B cell (primary cell): ENCODE measurements at regions not wholly inside any gene's neighbourhood (a gene's known extent, or its start where the extent isn't known, plus 50 kb on each side); places are given as distances from the start of the nearest gene placed in this dataset.

ENCODE experiments used
- ATAC-seq: fragments of 200-7000 bp; cut with Tn5 transposase; one replicate; pipeline ENCODE4 v1.10.0; 2021; ENCODE audit warnings: low read depth, mild to moderate bottlenecking, moderate number of reproducible peaks, moderate library complexity
- CTCF ChIA-PET: fragments of 350-600 bp; sonication (Branson Sonifier 250); formaldehyde crosslinking; loops from one replicate; lab custom pipeline; 2021; ENCODE audit warnings: antibody characterized with exemption, inconsistent platforms; lab: Charles Lee
- POLR2A ChIA-PET: fragments of 350-600 bp; sonication (Branson Sonifier 250); formaldehyde crosslinking; loops from one replicate; lab custom pipeline; 2021; ENCODE audit warnings: antibody characterized with exemption; lab: Charles Lee
- DNase-seq: peaks from one replicate; pipeline ENCODE4 v3.0.0; 2013
- H2AFZ ChIP-seq: 2 replicates; pipeline ENCODE4 v1.6.1; 2012; ENCODE audit warnings: mild to moderate bottlenecking, low read depth, low read length; ENCODE audit not compliant: insufficient read depth, poor library complexity, severe bottlenecking
- H3K27ac ChIP-seq, 2 donors: 1 replicate in 1 of 2; 2 replicates in 1 of 2; pipeline ENCODE4 v1.5.1; 2012 to 2013; ENCODE audit warnings: low read length in 2 of 2, mild to moderate bottlenecking in 2 of 2, moderate library complexity in 1 of 2
- H3K27me3 ChIP-seq, 4 experiments: fragments of 200-600 bp in 1 of 4; sonication (generic) in 1 of 4; replicated peaks in 1 of 4; 1 replicate in 2 of 4; 2 replicates in 2 of 4; pipeline versions ENCODE4 v1.6.1 to v1.7.0; 2013 to 2016; ENCODE audit warnings: low read length in 3 of 4, mild to moderate bottlenecking in 2 of 4, mixed read lengths in 1 of 4, moderate library complexity in 1 of 4; ENCODE audit not compliant: insufficient read depth in 4 of 4, control insufficient read depth in 3 of 4; ENCODE audit errors: control extremely low read depth in 1 of 4
- H3K36me3 ChIP-seq, 2 experiments: replicated peaks in 1 of 2; 1 replicate in 1 of 2; 2 replicates in 1 of 2; pipeline versions ENCODE4 v1.6.1 to v1.7.1; 2013; ENCODE audit warnings: low read length in 1 of 2; ENCODE audit not compliant: insufficient read depth in 2 of 2, control insufficient read depth in 1 of 2; ENCODE audit errors: control extremely low read depth in 1 of 2, extremely low read depth in 1 of 2
- H3K4me1 ChIP-seq, 2 donors: fragments of 200-600 bp in 1 of 2; sonication (generic) in 1 of 2; 1 replicate in 1 of 2; 2 replicates in 1 of 2; pipeline versions ENCODE4 v1.5.1 to v1.6.1; 2013 to 2017; ENCODE audit warnings: low read length in 2 of 2; ENCODE audit not compliant: control insufficient read depth in 2 of 2, insufficient read depth in 2 of 2
- H3K4me2 ChIP-seq: replicated peaks from 2 replicates; pipeline ENCODE3; 2012; ENCODE audit warnings: mild to moderate bottlenecking, low read depth, low read length; ENCODE audit not compliant: poor library complexity, severe bottlenecking
- H3K4me3 ChIP-seq, 5 experiments: fragments of 200-600 bp in 1 of 5; sonication (generic) in 1 of 5; 1 replicate in 3 of 5; 2 replicates in 2 of 5; pipeline versions ENCODE4 v1.5.1 to v1.7.0; 2011 to 2016; ENCODE audit warnings: low read length in 4 of 5, mild to moderate bottlenecking in 4 of 5, low read depth in 2 of 5, control low read depth in 1 of 5, moderate library complexity in 1 of 5; ENCODE audit not compliant: insufficient read depth in 1 of 5; ENCODE audit errors: control extremely low read depth in 1 of 5, extremely low read depth in 1 of 5
- H3K79me2 ChIP-seq: fragments of 200-600 bp; sonication (generic); one replicate; pipeline ENCODE4 v1.6.0; 2016; ENCODE audit warnings: low read length; ENCODE audit not compliant: control insufficient read depth, insufficient read depth
- H3K9ac ChIP-seq: fragments of 200-600 bp; sonication (generic); 2 replicates; pipeline ENCODE4 v1.6.1; 2017; ENCODE audit warnings: mild to moderate bottlenecking, low read length, moderate library complexity
- H3K9me3 ChIP-seq, 3 donors: one replicate each; pipeline versions ENCODE4 v1.6.1 to v1.7.1; 2013; ENCODE audit warnings: low read length in 2 of 3; ENCODE audit not compliant: control insufficient read depth in 2 of 3, insufficient read depth in 1 of 3; ENCODE audit errors: control extremely low read depth in 1 of 3
- H4K20me1 ChIP-seq: 2 replicates; pipeline ENCODE4 v1.6.0; 2012; ENCODE audit warnings: mild to moderate bottlenecking, low read length; ENCODE audit not compliant: insufficient read depth, control insufficient read depth, poor library complexity, severe bottlenecking
- H3K27ac Mint-ChIP-seq: one replicate; pipeline ENCODE4 v1.8.0; 2021; ENCODE audit warnings: mixed read lengths
- H3K27me3 Mint-ChIP-seq: one replicate; pipeline ENCODE4 v1.8.0; 2021; ENCODE audit warnings: mixed read lengths
- H3K4me1 Mint-ChIP-seq: one replicate; pipeline ENCODE4 v1.8.0; 2021; ENCODE audit warnings: mixed read lengths
- H3K4me3 Mint-ChIP-seq: one replicate; pipeline ENCODE4 v1.8.0; 2021; ENCODE audit warnings: mixed read lengths
- H3K9me3 Mint-ChIP-seq: one replicate; pipeline ENCODE4 v1.8.0; 2022; ENCODE audit warnings: mixed read lengths; ENCODE audit not compliant: insufficient read depth
- EZH2 ChIP-seq: IDR thresholded peaks from 2 replicates; pipeline ENCODE4 v1.6.1; 2012; ENCODE audit warnings: borderline replicate concordance, low read depth, mild to moderate bottlenecking, moderate library complexity, low read length; ENCODE audit not compliant: insufficient read depth, poor library complexity, severe bottlenecking
- WGBS: methylation state at CpG from one replicate; pipeline ENCODE4 v1.1.5; 2013; ENCODE audit warnings: missing lambda C conversion rate; ENCODE audit not compliant: insufficient coverage; 5-methylcytosine and 5-hydroxymethylcytosine counted together
- intact Hi-C: fragments of 100-400 bp; cut with micrococcal nuclease; formaldehyde crosslinking; loops from one replicate; pipeline ENCODE4 v1.10.0; 2022
- TF ChIP-seq, protein P1 (sequence below): fragments of 200-600 bp; IDR thresholded peaks from one replicate; pipeline ENCODE4 v1.8.0; 2022; ENCODE audit warnings: antibody characterized with exemption, mild to moderate bottlenecking

DNA sequence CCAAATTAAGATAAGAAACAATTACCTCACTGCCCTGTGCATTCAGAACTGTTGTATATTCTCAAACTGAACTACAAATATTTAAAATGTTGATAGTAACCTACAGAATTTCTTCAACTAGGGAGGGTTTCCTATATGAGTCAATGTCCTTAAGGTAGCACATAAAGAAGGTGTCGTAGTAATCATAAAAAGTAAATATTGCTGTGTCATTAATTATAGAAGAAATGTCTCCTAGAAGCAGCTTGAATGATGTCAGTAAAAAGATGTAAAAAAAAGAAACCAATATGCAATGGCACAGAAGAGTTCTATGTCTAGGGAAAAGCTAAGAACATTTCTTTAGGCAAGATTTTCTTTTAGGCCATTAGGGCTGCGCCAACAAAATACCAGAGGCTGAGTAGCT is 559.6 kb upstream of the EPHA5 start:
- H3K4me2 ChIP-seq: no peak overlapping the region
- H3K36me3 ChIP-seq: no peaks in the 10 kb centered on the region
- no peaks in the 10 kb centered on the region for H4K20me1 ChIP-seq
- CTCF ChIA-PET: no interaction called here
- Mint-ChIP-seq H3K4me1 (no peaks in the 10 kb centered on the region), H3K9me3 (peaks cover 8% of the 10 kb centered on the region), H3K27me3 (no peaks in the 10 kb centered on the region), H3K27ac (no peak overlapping the region), H3K4me3 (no peak overlapping the region)
- H2AFZ ChIP-seq: no peak overlapping the region
- TF ChIP-seq EZH2: no peak
- TF ChIP-seq, protein P1, sequence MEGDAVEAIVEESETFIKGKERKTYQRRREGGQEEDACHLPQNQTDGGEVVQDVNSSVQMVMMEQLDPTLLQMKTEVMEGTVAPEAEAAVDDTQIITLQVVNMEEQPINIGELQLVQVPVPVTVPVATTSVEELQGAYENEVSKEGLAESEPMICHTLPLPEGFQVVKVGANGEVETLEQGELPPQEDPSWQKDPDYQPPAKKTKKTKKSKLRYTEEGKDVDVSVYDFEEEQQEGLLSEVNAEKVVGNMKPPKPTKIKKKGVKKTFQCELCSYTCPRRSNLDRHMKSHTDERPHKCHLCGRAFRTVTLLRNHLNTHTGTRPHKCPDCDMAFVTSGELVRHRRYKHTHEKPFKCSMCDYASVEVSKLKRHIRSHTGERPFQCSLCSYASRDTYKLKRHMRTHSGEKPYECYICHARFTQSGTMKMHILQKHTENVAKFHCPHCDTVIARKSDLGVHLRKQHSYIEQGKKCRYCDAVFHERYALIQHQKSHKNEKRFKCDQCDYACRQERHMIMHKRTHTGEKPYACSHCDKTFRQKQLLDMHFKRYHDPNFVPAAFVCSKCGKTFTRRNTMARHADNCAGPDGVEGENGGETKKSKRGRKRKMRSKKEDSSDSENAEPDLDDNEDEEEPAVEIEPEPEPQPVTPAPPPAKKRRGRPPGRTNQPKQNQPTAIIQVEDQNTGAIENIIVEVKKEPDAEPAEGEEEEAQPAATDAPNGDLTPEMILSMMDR: no peak
- WGBS: no CpG with 5 or more reads among the region's 2 CpGs
- no peaks in the 10 kb centered on the region for H3K79me2 ChIP-seq
- no peak overlapping the region for H3K27ac ChIP-seq
- no peaks in the 10 kb centered on the region for H3K9me3 ChIP-seq
- no peak overlapping the region for H3K4me3 ChIP-seq
- no peaks in the 10 kb centered on the region for H3K27me3 ChIP-seq
- ATAC-seq: no peak
- no peak for DNase-seq
- H3K9ac ChIP-seq: no peak overlapping the region
- no peaks in the 10 kb centered on the region for H3K4me1 ChIP-seq
- intact Hi-C loops: no loop called here
- POLR2A ChIA-PET: no interaction called here

DNA sequence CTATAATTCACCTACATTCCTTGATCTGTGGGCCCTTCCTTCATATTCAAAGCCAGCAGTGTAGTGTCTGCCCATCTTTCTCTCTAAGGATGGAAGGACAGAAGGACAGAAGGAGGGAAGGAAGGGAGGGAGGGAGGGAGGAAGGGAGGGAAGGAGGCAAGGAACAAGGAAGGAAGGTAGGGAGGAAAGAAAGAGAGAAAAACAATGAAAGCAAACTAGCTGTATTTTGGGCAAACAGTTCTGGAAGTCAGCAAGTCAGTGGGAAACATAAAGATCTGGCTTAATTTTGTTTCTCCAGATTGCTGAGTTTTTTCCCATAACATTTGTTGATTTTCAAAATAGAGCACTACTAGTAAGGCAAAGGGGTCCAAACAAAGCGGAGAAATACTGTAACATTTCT is 555.2 kb upstream of the EPHA5 start:
- intact Hi-C loops: no loop called here
- no peaks in the 10 kb centered on the region for H3K36me3 ChIP-seq
- no peaks in the 10 kb centered on the region for H3K27me3 Mint-ChIP-seq
- POLR2A ChIA-PET: no interaction called here
- H3K4me1 ChIP-seq: no peaks in the 10 kb centered on the region
- H3K9me3 Mint-ChIP-seq: peaks cover 4% of the 10 kb centered on the region
- H3K4me3 Mint-ChIP-seq: no peak overlapping the region
- ATAC-seq (no peak), DNase-seq (no peak)
- H3K27me3 ChIP-seq: no peaks in the 10 kb centered on the region
- no peak overlapping the region for H3K27ac Mint-ChIP-seq
- no peaks in the 10 kb centered on the region for H4K20me1 ChIP-seq
- CTCF ChIA-PET: no interaction called here
- H3K4me1 Mint-ChIP-seq: no peaks in the 10 kb centered on the region
- TF ChIP-seq, protein P1: no peak
- TF ChIP-seq EZH2: no peak
- no peaks in the 10 kb centered on the region for H3K9me3 ChIP-seq
- H3K79me2 ChIP-seq: no peaks in the 10 kb centered on the region
- H3K27ac ChIP-seq: no peak overlapping the region
- H3K9ac ChIP-seq: no peak overlapping the region
- no peak overlapping the region for H2AFZ ChIP-seq
- WGBS: no CpG with 5 or more reads among the region's 1 CpG
- no peak overlapping the region for H3K4me3 ChIP-seq
- no peak overlapping the region for H3K4me2 ChIP-seq
